Lung (tissue), 11 donors: ENCODE measurements at regions not wholly inside any gene's neighbourhood (a gene's known extent, or its start where the extent isn't known, plus 50 kb on each side); places are given as distances from the start of the nearest gene placed in this dataset.

Experiments used
- ATAC-seq: fragments of 200-7000 bp; cut with Tn5 transposase; one replicate; pipeline ENCODE4 v1.9.1; 2020; ENCODE audit warnings: moderate number of reproducible peaks; ENCODE audit not compliant: insufficient read depth, low FRiP score
- DNase-seq, 3 donors: peaks; one replicate each; pipeline ENCODE4 v3.0.0-alpha.2; 2013 to 2017
- H3K27ac ChIP-seq, 2 donors: one replicate each; pipeline ENCODE4 v1.5.1; 2013; ENCODE audit warnings: mild to moderate bottlenecking in 2 of 2, moderate library complexity in 2 of 2, control low read depth in 1 of 2, inconsistent platforms in 1 of 2, low read depth in 1 of 2, low read length in 1 of 2
- H3K27me3 ChIP-seq, 3 donors: one replicate each; pipeline ENCODE4 v1.5.1; 2013; ENCODE audit warnings: low read length in 2 of 3; ENCODE audit not compliant: control insufficient read depth in 3 of 3, insufficient read depth in 3 of 3
- H3K36me3 ChIP-seq, 4 donors: one replicate each; pipeline ENCODE4 v1.5.1; 2013; ENCODE audit warnings: low read length in 4 of 4, mild to moderate bottlenecking in 1 of 4, moderate library complexity in 1 of 4; ENCODE audit not compliant: control insufficient read depth in 4 of 4, insufficient read depth in 4 of 4
- H3K4me1 ChIP-seq, 5 donors: one replicate each; pipeline ENCODE4 v1.5.1; 2013; ENCODE audit warnings: low read length in 5 of 5, mild to moderate bottlenecking in 2 of 5, moderate library complexity in 1 of 5; ENCODE audit not compliant: control insufficient read depth in 5 of 5, insufficient read depth in 5 of 5
- H3K4me3 ChIP-seq: one replicate; pipeline ENCODE4 v1.5.1; 2013; ENCODE audit warnings: mild to moderate bottlenecking, control low read depth, moderate library complexity
- H3K9ac ChIP-seq, 2 donors: one replicate each; pipeline ENCODE4 v1.5.1; 2013; ENCODE audit warnings: low read length in 2 of 2, control low read depth in 1 of 2; ENCODE audit not compliant: insufficient read depth in 1 of 2
- H3K9me3 ChIP-seq, 4 donors: one replicate each; pipeline ENCODE4 v1.5.1; 2013; ENCODE audit warnings: low read length in 3 of 4, mild to moderate bottlenecking in 1 of 4, moderate library complexity in 1 of 4; ENCODE audit not compliant: control insufficient read depth in 4 of 4, insufficient read depth in 3 of 4
- CTCF ChIP-seq: IDR thresholded peaks from 2 replicates; pipeline ENCODE4 v1.5.1; 2012; ENCODE audit warnings: mild to moderate bottlenecking; ENCODE audit errors: control extremely low read depth, extremely low read depth
- WGBS, 2 donors: extraction: QIAGEN DNeasy Blood & Tissue Kit; methylation state at CpG; one replicate each; pipeline ENCODE4 v1.1.7; 2013; 5-methylcytosine and 5-hydroxymethylcytosine counted together
- donor health status: control.
- donor health status: control.
- donor health status: Bipolar disorder and iron deficiency.
- donor health status: healthy.
- donor health status: DM: yes; HTN: yes; CAD: no.

GRCh38 chr1:43108080-43108479 lies 64.0 kb downstream of the EBNA1BP2 start:
- 92 to 95% methylated on average over 3 of the region's 3 CpGs for WGBS, 2 donors
- Histone ChIP-seq H3K4me3 (no peak overlapping the region), H3K36me3 (no peaks in the 10 kb centered on the region), H3K4me1 (no peaks in the 10 kb centered on the region), H3K27ac (no peak overlapping the region), H3K27me3 (no peaks in the 10 kb centered on the region), H3K9ac (no peak overlapping the region), H3K9me3 (peaks cover 0 to 11% (median 2%) of the 10 kb centered on the region in 4 donors)
- DNase-seq (no peak), ATAC-seq (no peak)
- no peak for TF ChIP-seq CTCF

- no peak for DNase-seq
- H3K27me3 ChIP-seq = no peaks in the 10 kb centered on the region
Observed at GRCh38 chr1:43107664-43108063, 64.4 kb downstream of the EBNA1BP2 start.

GRCh38 chr1:43104027-43104763 lies 67.9 kb downstream of the EBNA1BP2 start:
- WGBS, 2 donors = 93 to 94% methylated on average over 3 of the region's 3 CpGs
- no peaks in the 10 kb centered on the region for H3K4me1 ChIP-seq

More at GRCh38 chr1:43107664-43108063, 64.4 kb downstream of the EBNA1BP2 start:
- H3K4me1 ChIP-seq = no peaks in the 10 kb centered on the region
- 94 to 96% methylated on average over 17 to 19 of the region's 19 CpGs for WGBS, 2 donors
- no peak overlapping the region for H3K4me3 ChIP-seq
- H3K9me3 ChIP-seq = peaks cover 0 to 11% (median 2%) of the 10 kb centered on the region in 4 donors
- TF ChIP-seq CTCF = no peak
- H3K27ac ChIP-seq = no peak overlapping the region
- no peak overlapping the region for H3K9ac ChIP-seq
- ATAC-seq = no peak
- no peaks in the 10 kb centered on the region for H3K36me3 ChIP-seq

More at GRCh38 chr1:43104027-43104763, 67.9 kb downstream of the EBNA1BP2 start:
- no peak overlapping the region for H3K27ac ChIP-seq
- no peak for DNase-seq
- no peak for TF ChIP-seq CTCF
- no peak overlapping the region for H3K9ac ChIP-seq
- peaks cover 0 to 14% (median 1%) of the 10 kb centered on the region in 4 donors for H3K9me3 ChIP-seq
- no peaks in the 10 kb centered on the region for H3K36me3 ChIP-seq
- no peak overlapping the region for H3K4me3 ChIP-seq
- ATAC-seq = no peak
- H3K27me3 ChIP-seq = no peaks in the 10 kb centered on the region
